ENCODE measurements at regions not wholly inside any gene's neighbourhood (a gene's known extent, or its start where the extent isn't known, plus 50 kb on each side); places are given as distances from the start of the nearest gene placed in this dataset.

DNA sequence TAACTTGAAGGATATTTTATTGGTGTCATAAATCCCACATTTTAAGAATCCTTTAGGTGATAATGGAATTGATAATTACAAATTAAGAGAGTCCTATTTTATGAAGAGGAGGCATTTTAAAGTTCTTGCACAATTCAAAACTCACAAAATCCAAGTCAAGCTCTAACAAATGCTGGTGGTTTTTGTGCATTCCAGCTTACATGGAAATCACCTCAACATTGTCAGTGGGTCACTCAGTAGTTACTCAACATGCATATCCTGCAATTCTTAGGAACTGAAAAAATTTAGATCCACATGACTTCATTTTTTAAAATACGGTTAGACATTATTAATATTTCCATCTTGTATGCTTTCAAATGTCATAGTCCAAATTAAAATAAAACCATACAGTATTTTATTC is 487.2 kb downstream of the CNTN3 start:
- H3K4me2 ChIP-seq (replicated peaks; ENCODE audit: extremely low read depth, low read length, poor library complexity, severe bottlenecking): no peak overlapping the region
- intact Hi-C loops (cut with micrococcal nuclease): no loop called here
- H4K20me1 ChIP-seq (ENCODE audit: insufficient read depth, low read length): no peaks in the 10 kb centered on the region
- TF ChIP-seq, protein P1, sequence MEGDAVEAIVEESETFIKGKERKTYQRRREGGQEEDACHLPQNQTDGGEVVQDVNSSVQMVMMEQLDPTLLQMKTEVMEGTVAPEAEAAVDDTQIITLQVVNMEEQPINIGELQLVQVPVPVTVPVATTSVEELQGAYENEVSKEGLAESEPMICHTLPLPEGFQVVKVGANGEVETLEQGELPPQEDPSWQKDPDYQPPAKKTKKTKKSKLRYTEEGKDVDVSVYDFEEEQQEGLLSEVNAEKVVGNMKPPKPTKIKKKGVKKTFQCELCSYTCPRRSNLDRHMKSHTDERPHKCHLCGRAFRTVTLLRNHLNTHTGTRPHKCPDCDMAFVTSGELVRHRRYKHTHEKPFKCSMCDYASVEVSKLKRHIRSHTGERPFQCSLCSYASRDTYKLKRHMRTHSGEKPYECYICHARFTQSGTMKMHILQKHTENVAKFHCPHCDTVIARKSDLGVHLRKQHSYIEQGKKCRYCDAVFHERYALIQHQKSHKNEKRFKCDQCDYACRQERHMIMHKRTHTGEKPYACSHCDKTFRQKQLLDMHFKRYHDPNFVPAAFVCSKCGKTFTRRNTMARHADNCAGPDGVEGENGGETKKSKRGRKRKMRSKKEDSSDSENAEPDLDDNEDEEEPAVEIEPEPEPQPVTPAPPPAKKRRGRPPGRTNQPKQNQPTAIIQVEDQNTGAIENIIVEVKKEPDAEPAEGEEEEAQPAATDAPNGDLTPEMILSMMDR (IDR thresholded peaks at IDR 0.05): no peak
- Mint-ChIP-seq H3K4me1 (no peaks in the 10 kb centered on the region), H3K4me3 (no peak overlapping the region), H3K9me3 (peaks cover 0 to 23% (median 3%) of the 10 kb centered on the region in 7 donors), H3K36me3 (no peaks in the 10 kb centered on the region), H3K27me3 (ENCODE audit: low read depth in 3 of 3) (peaks cover 0 to 2% (median 0%) of the 10 kb centered on the region in 3 donors), H3K27ac (no peak overlapping the region)
- no peak overlapping the region for H3K27ac ChIP-seq (ENCODE audit: low read depth in 1 of 2, low read length in 2 of 2)
- no peaks in the 10 kb centered on the region for H3K4me1 ChIP-seq (ENCODE audit: control insufficient read depth in 1 of 2, insufficient read depth in 2 of 2, low read length in 2 of 2)
- H3K4me3 ChIP-seq (replicated peaks in 1 of 3; ENCODE audit: low read depth in 2 of 3, low read length in 3 of 3): no peak overlapping the region
- no peaks in the 10 kb centered on the region for H3K27me3 ChIP-seq (ENCODE audit: control insufficient read depth in 2 of 2, insufficient read depth in 2 of 2, low read length in 2 of 2)
- no peak overlapping the region for H3K9ac ChIP-seq (ENCODE audit: insufficient read depth, low read length, poor library complexity, severe bottlenecking)
- no CpG with 5 or more reads among the region's 1 CpG for WGBS (ENCODE audit: insufficient coverage)
- H3K79me2 ChIP-seq (ENCODE audit: insufficient read depth, low read length): no peaks in the 10 kb centered on the region
- H2AFZ ChIP-seq (ENCODE audit: insufficient read depth, low read depth, low read length, poor library complexity, severe bottlenecking): no peak overlapping the region
- H3K36me3 ChIP-seq (replicated peaks in 1 of 2; ENCODE audit: control insufficient read depth in 1 of 2, insufficient read depth in 2 of 2, low read length in 2 of 2): no peaks in the 10 kb centered on the region
- peaks cover 0 to 8% of the 10 kb centered on the region in 2 donors for H3K9me3 ChIP-seq (replicated peaks in 1 of 2; ENCODE audit: control insufficient read depth in 1 of 2, insufficient read depth in 1 of 2, low read length in 2 of 2)
- DNase-seq: no peak

DNA sequence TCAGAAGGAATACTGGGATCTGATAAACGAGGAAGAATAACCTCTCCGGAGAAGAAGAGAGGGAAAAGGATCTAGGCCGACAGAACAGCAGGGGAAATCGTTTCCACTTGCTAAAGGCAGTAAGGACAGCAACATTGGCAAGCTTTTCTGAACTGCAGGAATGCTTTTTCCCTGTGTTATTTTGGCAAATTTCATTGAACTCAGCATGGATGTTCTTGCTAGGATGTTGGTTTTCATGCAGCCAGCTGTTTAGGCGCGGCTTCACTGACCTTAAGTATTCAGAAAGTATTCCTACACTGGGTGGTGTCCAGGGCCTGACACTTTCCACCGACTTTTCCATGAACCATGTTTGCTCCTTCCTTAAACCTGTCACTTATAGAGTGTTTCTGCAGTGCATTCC is 489.7 kb downstream of the CNTN3 start:
- Mint-ChIP-seq H3K36me3 (no peaks in the 10 kb centered on the region), H3K27ac (no peak overlapping the region), H3K4me3 (no peak overlapping the region), H3K27me3 (ENCODE audit: low read depth in 3 of 3) (peaks cover 0 to 2% (median 0%) of the 10 kb centered on the region in 3 donors), H3K4me1 (no peaks in the 10 kb centered on the region), H3K9me3 (peaks cover 2 to 20% (median 3%) of the 10 kb centered on the region in 7 donors)
- WGBS (ENCODE audit: insufficient coverage): 87% methylated on average over 5 of the region's 7 CpGs
- Histone ChIP-seq H3K36me3 (replicated peaks in 1 of 2; ENCODE audit: control insufficient read depth in 1 of 2, insufficient read depth in 2 of 2, low read length in 2 of 2) (no peaks in the 10 kb centered on the region), H3K4me1 (ENCODE audit: control insufficient read depth in 1 of 2, insufficient read depth in 2 of 2, low read length in 2 of 2) (no peaks in the 10 kb centered on the region), H3K9ac (ENCODE audit: insufficient read depth, low read length, poor library complexity, severe bottlenecking) (no peak overlapping the region), H3K4me2 (replicated peaks; ENCODE audit: extremely low read depth, low read length, poor library complexity, severe bottlenecking) (no peak overlapping the region), H3K79me2 (ENCODE audit: insufficient read depth, low read length) (no peaks in the 10 kb centered on the region), H3K27ac (ENCODE audit: low read depth in 1 of 2, low read length in 2 of 2) (no peak overlapping the region), H3K4me3 (replicated peaks in 1 of 3; ENCODE audit: low read depth in 2 of 3, low read length in 3 of 3) (no peak overlapping the region), H4K20me1 (ENCODE audit: insufficient read depth, low read length) (no peaks in the 10 kb centered on the region), H3K27me3 (ENCODE audit: control insufficient read depth in 2 of 2, insufficient read depth in 2 of 2, low read length in 2 of 2) (no peaks in the 10 kb centered on the region), H2AFZ (ENCODE audit: insufficient read depth, low read depth, low read length, poor library complexity, severe bottlenecking) (no peak overlapping the region), H3K9me3 (replicated peaks in 1 of 2; ENCODE audit: control insufficient read depth in 1 of 2, insufficient read depth in 1 of 2, low read length in 2 of 2) (peaks cover 0 to 5% of the 10 kb centered on the region in 2 donors)
- intact Hi-C loops (cut with micrococcal nuclease): no loop called here
- no peak for DNase-seq
- TF ChIP-seq, protein P1 (IDR thresholded peaks at IDR 0.05): no peak

Data from CD14-positive monocyte (primary cell).